ENCODE measurements at regions not wholly inside any gene's neighbourhood (a gene's known extent, or its start where the extent isn't known, plus 50 kb on each side); places are given as distances from the start of the nearest gene placed in this dataset.

GRCh38 chr13:87792878-87793277 is 121.7 kb downstream of the SLITRK5 start:
- no peak for TF ChIP-seq ETS1 (conservative IDR thresholded peaks at IDR 0.05; ENCODE audit: control insufficient read depth, low read depth, low read length)
- Histone ChIP-seq H3K4me3 (no peak overlapping the region), H3K27ac (ENCODE audit: extremely low read depth, low read depth, low read length) (no peak overlapping the region), H3K4me2 (ENCODE audit: insufficient read depth, low read length) (no peak overlapping the region), H3K27me3 (ENCODE audit: control insufficient read depth in 2 of 2, insufficient read depth in 2 of 2, low read length in 2 of 2) (no peaks in the 10 kb centered on the region), H3K9me1 (ENCODE audit: control insufficient read depth, insufficient read depth, low read length) (no peaks in the 10 kb centered on the region), H2AFZ (ENCODE audit: low read depth, low read length) (no peak overlapping the region), H3K79me2 (ENCODE audit: control insufficient read depth, insufficient read depth, low read length) (no peaks in the 10 kb centered on the region), H4K20me1 (replicated peaks; ENCODE audit: control insufficient read depth, insufficient read depth, low read length) (no peaks in the 10 kb centered on the region), H3K4me1 (replicated peaks in 1 of 2; ENCODE audit: control insufficient read depth in 2 of 2, insufficient read depth in 2 of 2, low read length in 2 of 2) (no peaks in the 10 kb centered on the region), H3K9me3 (replicated peaks; ENCODE audit: control insufficient read depth, insufficient read depth, low read depth, low read length) (no peaks in the 10 kb centered on the region), H3K9ac (ENCODE audit: insufficient read depth in 1 of 2, low read depth in 2 of 2, low read length in 2 of 2) (no peak overlapping the region), H3K36me3 (ENCODE audit: control insufficient read depth, insufficient read depth, low read length) (no peaks in the 10 kb centered on the region)
- 2% methylated on average over 6 of the region's 6 CpGs for WGBS (ENCODE audit: insufficient coverage, low coverage, missing lambda C conversion rate)
- intact Hi-C loops (cut with micrococcal nuclease) (no loop called here), in situ Hi-C loops (cut with MboI) (no loop called here)
- CTCF ChIA-PET (ENCODE audit: low intra/inter-chr PET ratio) = no interaction called here
- no peak for ATAC-seq
- POLR2A ChIA-PET = no interaction called here
- BruUV-seq (replicated peaks) = no TSS peak
- DNase-seq (ENCODE audit: extremely low read depth in 1 of 4, low spot score in 3 of 4) = no peak
- FAIRE-seq = no peak

GRCh38 chr13:87798536-87798935 is 127.4 kb downstream of the SLITRK5 start:
- CTCF ChIA-PET (ENCODE audit: low intra/inter-chr PET ratio) = no interaction called here
- 0% methylated on average over 2 of the region's 2 CpGs for WGBS (ENCODE audit: insufficient coverage, low coverage, missing lambda C conversion rate)
- no peak for FAIRE-seq
- no peak for ATAC-seq
- intact Hi-C loops (cut with micrococcal nuclease) = no loop called here
- BruUV-seq (replicated peaks) = no TSS peak
- Histone ChIP-seq H3K9me3 (replicated peaks; ENCODE audit: control insufficient read depth, insufficient read depth, low read depth, low read length) (no peaks in the 10 kb centered on the region), H3K4me1 (replicated peaks in 1 of 2; ENCODE audit: control insufficient read depth in 2 of 2, insufficient read depth in 2 of 2, low read length in 2 of 2) (no peaks in the 10 kb centered on the region), H3K79me2 (ENCODE audit: control insufficient read depth, insufficient read depth, low read length) (no peaks in the 10 kb centered on the region), H3K36me3 (ENCODE audit: control insufficient read depth, insufficient read depth, low read length) (no peaks in the 10 kb centered on the region), H3K4me3 (no peak overlapping the region), H2AFZ (ENCODE audit: low read depth, low read length) (no peak overlapping the region), H3K4me2 (ENCODE audit: insufficient read depth, low read length) (no peak overlapping the region), H3K27ac (ENCODE audit: extremely low read depth, low read depth, low read length) (no peak overlapping the region), H3K9me1 (ENCODE audit: control insufficient read depth, insufficient read depth, low read length) (no peaks in the 10 kb centered on the region), H3K27me3 (ENCODE audit: control insufficient read depth in 2 of 2, insufficient read depth in 2 of 2, low read length in 2 of 2) (no peaks in the 10 kb centered on the region), H3K9ac (ENCODE audit: insufficient read depth in 1 of 2, low read depth in 2 of 2, low read length in 2 of 2) (no peak overlapping the region), H4K20me1 (replicated peaks; ENCODE audit: control insufficient read depth, insufficient read depth, low read length) (no peaks in the 10 kb centered on the region)
- no peak for DNase-seq (ENCODE audit: extremely low read depth in 1 of 4, low spot score in 3 of 4)
- TF ChIP-seq ZBTB34 (CRISPR knock-in tag; IDR thresholded peaks at IDR 0.05) = no peak
- no peak for TF ChIP-seq ZNF146 (CRISPR knock-in tag; IDR thresholded peaks at IDR 0.05; ENCODE audit: unreplicated experiment)
- no peak for TF ChIP-seq ZNF764 (CRISPR knock-in tag; IDR thresholded peaks at IDR 0.05; ENCODE audit: low read depth)
- no peak for TF ChIP-seq HNRNPLL (IDR thresholded peaks at IDR 0.05; ENCODE audit: low read depth, low read length, poor library complexity, severe bottlenecking)
- no peak for TF ChIP-seq JUNB (CRISPR knock-in tag; conservative IDR thresholded peaks at IDR 0.05)
- no peak for TF ChIP-seq ARID3A (IDR thresholded peaks at IDR 0.05; ENCODE audit: borderline replicate concordance, low read depth, low read length)
- no peak for TF ChIP-seq ZFP1 (CRISPR knock-in tag; IDR thresholded peaks at IDR 0.05)
- TF ChIP-seq MED1 (CRISPR knock-in tag; IDR thresholded peaks at IDR 0.05; ENCODE audit: borderline replicate concordance) = no peak
- in situ Hi-C loops (cut with MboI) = no loop called here
- POLR2A ChIA-PET = no interaction called here

All from K562 (cell line).